Head of caudate nucleus (tissue), 42 donors: ENCODE measurements at regions not wholly inside any gene's neighbourhood (a gene's known extent, or its start where the extent isn't known, plus 50 kb on each side); places are given as distances from the start of the nearest gene placed in this dataset.
A peak's percentile ranks its signal among the peaks of the same experiment; 100 is the strongest.
"Not testable (repeated sequence)": the region's sequence is repeated elsewhere in the genome, so short reads cannot be mapped to it uniquely, and the experiment has no call there.

ENCODE experiments used
- DNase-seq, 42 donors: peaks; one replicate each; pipeline versions ENCODE4 v3.0.0 to v3.0.0-alpha.2; 2020 to 2021; ENCODE audit warnings: mixed read lengths in 7 of 42
- intact Hi-C: fragments of 100-400 bp; cut with DNase I; formaldehyde crosslinking; loops from one replicate; pipeline ENCODE4 v1.15.0; 2022

- DNase-seq = no peak
- intact Hi-C loops = loop anchor here (10.0 kb wide), 1 partner anchor 442 kb away; no protein-coding TSS in a partner anchor
Observed at GRCh38 chr1:10947181-10947580, 65.3 kb upstream of the TARDBP start.

GRCh38 chr1:10947691-10948462, 64.6 kb upstream of the TARDBP start:
- intact Hi-C loops = loop anchor here (10.0 kb wide), 1 partner anchor 443 kb away; no protein-coding TSS in a partner anchor
- no peak for DNase-seq

GRCh38 chr1:10948463-10948775, 64.0 kb upstream of the TARDBP start:
- intact Hi-C loops = loop anchor here (10.0 kb wide), 1 partner anchor 444 kb away; no protein-coding TSS in a partner anchor
- DNase-seq = no peak

- intact Hi-C loops = no loop called here
- DNase-seq = no peak
Observed at GRCh38 chr1:10950316-10951172, 61.9 kb upstream of the TARDBP start.

GRCh38 chr1:10951298-10951697, 61.2 kb upstream of the TARDBP start:
- DNase-seq, intact Hi-C loops: not testable (repeated sequence)

DNA sequence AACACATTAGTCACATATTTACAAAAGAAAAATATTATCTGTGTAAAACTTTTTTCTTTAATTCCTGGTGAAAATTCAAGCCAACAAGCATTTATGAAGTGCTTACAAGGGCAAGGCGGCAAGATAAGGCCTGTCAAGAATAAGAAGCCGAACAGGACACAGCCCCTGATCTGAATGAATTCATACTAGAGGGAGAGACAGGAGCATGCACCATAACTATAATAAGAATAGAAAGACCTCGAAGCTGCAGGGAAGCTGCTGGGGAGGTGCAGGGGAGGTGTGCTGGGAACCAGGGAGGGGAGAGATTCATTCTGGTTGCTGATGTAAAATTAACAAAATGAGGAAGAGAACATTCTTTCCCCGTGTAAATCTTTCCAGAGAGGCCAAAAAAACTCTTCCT, 60.5 kb upstream of the TARDBP start:
- intact Hi-C loops = no loop called here
- DNase-seq = peak in 22 of 42 donors; percentile 15 to 76 (median 56)

- intact Hi-C loops = no loop called here
- DNase-seq = no peak
Observed at GRCh38 chr1:10953505-10954193, 58.8 kb upstream of the TARDBP start.

GRCh38 chr1:10957133-10957532, 55.3 kb upstream of the TARDBP start:
- DNase-seq = peak in 2 of 42 donors; percentile 19 to 22
- intact Hi-C loops = no loop called here

DNA sequence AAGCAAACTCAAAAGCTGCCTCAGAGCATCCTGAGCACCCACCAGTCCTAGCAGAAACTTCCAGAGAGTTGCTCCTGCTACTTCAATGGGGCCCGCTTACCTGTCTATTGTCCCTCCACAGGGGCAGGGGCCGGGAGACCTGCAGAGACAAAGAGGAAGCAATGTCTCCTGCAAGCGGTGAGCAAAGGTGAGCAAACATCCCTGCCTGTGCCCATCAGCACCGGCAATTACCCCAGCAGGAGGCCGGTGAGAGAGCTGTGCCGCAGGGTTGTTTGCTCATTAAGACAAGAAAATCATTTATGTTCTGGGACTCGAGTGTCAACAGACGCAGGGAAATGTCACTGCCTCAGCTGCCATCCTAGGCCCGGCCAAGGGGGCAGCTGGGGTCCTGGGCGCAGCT, 53.8 kb upstream of the TARDBP start:
- no peak for DNase-seq
- intact Hi-C loops = no loop called here

- peak; percentile 72 to 95 (median 89) for DNase-seq
- intact Hi-C loops = no loop called here
Observed at GRCh38 chr1:10960411-10961299, 51.8 kb upstream of the TARDBP start.

DNA sequence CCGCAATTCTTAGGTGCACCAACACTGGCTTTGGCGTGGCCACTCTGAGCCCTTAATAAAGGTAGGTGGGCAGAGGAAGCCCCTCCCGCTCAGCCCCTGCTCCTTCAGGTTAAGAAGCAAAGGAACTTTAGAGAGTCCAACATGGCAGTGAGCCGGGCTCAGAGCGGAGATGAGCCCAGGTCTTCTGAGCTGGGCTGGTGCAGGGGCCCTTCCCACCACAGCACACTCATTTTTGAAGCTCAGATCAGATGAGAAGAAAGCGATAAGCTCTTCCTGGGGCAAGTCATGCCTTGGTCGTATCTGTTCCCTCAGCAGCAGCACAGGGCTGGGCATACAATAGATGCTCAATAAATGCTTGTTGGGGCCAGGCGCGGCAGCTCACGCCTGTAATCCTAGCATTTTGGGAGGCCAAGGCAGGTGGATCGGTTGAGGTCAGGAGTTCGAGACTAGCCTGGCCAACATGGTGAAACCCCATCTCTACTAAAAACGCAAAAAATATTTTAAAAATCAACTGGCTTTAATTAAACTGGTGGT, 51.1 kb upstream of the TARDBP start:
- intact Hi-C loops = no loop called here
- DNase-seq = no peak

DNA sequence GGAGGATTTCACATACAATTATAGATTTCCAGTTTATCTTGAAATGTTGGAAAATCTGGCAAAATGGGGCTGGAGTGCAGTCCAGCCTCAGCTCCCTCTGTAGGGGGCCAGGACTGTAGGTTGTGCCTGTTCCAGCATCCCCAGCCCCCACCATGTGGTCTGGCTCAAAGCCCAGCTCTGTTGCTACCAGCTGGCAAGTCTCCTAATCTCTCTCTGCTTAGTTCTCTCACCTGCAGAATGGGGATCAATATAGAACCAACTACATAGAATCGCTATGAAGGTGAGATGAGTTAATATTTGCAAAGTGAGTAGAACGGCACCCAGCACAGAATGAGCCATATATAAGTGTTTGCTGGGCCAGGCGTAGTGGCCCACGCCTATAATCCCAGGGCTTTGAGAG, 50.0 kb upstream of the TARDBP start:
- intact Hi-C loops = no loop called here
- DNase-seq = no peak
